BLaER1 (cell line): ENCODE measurements at regions not wholly inside any gene's neighbourhood (a gene's known extent, or its start where the extent isn't known, plus 50 kb on each side); places are given as distances from the start of the nearest gene placed in this dataset.

Experiments
- H3K27ac ChIP-seq: shearing (Covaris generic); formaldehyde crosslinking; 2 replicates; pipeline ENCODE4 v1.8.1; 2022
- H3K27me3 ChIP-seq: shearing (Covaris generic); formaldehyde crosslinking; 2 replicates; pipeline ENCODE4 v1.8.1; 2022
- H3K36me3 ChIP-seq: shearing (Covaris generic); formaldehyde crosslinking; 2 replicates; pipeline ENCODE4 v1.8.1; 2022
- H3K4me1 ChIP-seq: shearing (Covaris generic); formaldehyde crosslinking; 2 replicates; pipeline ENCODE4 v1.8.1; 2022
- H3K4me2 ChIP-seq: shearing (Covaris generic); formaldehyde crosslinking; 2 replicates; pipeline ENCODE4 v1.8.1; 2022
- H3K4me3 ChIP-seq: shearing (Covaris generic); formaldehyde crosslinking; 2 replicates; pipeline ENCODE4 v1.8.1; 2022
- H3K9ac ChIP-seq: shearing (Covaris generic); formaldehyde crosslinking; 2 replicates; pipeline ENCODE4 v1.8.1; 2022
- H3K9me3 ChIP-seq: shearing (Covaris generic); formaldehyde crosslinking; 2 replicates; pipeline ENCODE4 v1.8.1; 2022
- H4K20me1 ChIP-seq: shearing (Covaris generic); formaldehyde crosslinking; 2 replicates; pipeline ENCODE4 v1.8.1; 2022
- Cebpa-rat ChIP-seq: shearing (Covaris generic); IDR thresholded peaks from 2 replicates; pipeline ENCODE4 v1.8.1; 2022

- no peaks in the 10 kb centered on the region for H3K9me3 ChIP-seq
Measured at GRCh38 chrX:15909605-15910004, 55.0 kb upstream of the AP1S2 start.

GRCh38 chrX:15908603-15909290 lies 54.1 kb upstream of the AP1S2 start:
- H3K4me1 ChIP-seq: no peaks in the 10 kb centered on the region
- TF ChIP-seq Cebpa-rat: no peak
- no peaks in the 10 kb centered on the region for H3K9me3 ChIP-seq
- H3K4me2 ChIP-seq: no peak overlapping the region
- no peak overlapping the region for H3K4me3 ChIP-seq
- H3K27ac ChIP-seq: no peak overlapping the region
- no peak overlapping the region for H3K9ac ChIP-seq
- no peaks in the 10 kb centered on the region for H3K36me3 ChIP-seq
- peaks cover 94% of the 10 kb centered on the region for H3K27me3 ChIP-seq
- H4K20me1 ChIP-seq: peaks cover 6% of the 10 kb centered on the region; the same call in 1 of the 2 replicates

More at GRCh38 chrX:15909605-15910004, 55.0 kb upstream of the AP1S2 start:
- H4K20me1 ChIP-seq: peaks cover 6% of the 10 kb centered on the region; the same call in 1 of the 2 replicates
- H3K4me2 ChIP-seq: no peak overlapping the region
- no peaks in the 10 kb centered on the region for H3K36me3 ChIP-seq
- H3K4me1 ChIP-seq: no peaks in the 10 kb centered on the region
- H3K27ac ChIP-seq: no peak overlapping the region
- no peak for TF ChIP-seq Cebpa-rat
- H3K4me3 ChIP-seq: no peak overlapping the region
- H3K27me3 ChIP-seq: peaks cover 94% of the 10 kb centered on the region
- H3K9ac ChIP-seq: no peak overlapping the region

GRCh38 chrX:15906041-15906943 lies 51.7 kb upstream of the AP1S2 start:
- peaks cover 90% of the 10 kb centered on the region for H3K27me3 ChIP-seq
- H3K4me1 ChIP-seq: peaks cover 10% of the 10 kb centered on the region; the same call in 1 of the 2 replicates
- H3K4me3 ChIP-seq: no peak overlapping the region
- H3K4me2 ChIP-seq: no peak overlapping the region
- no peak overlapping the region for H3K9ac ChIP-seq
- TF ChIP-seq Cebpa-rat: no peak
- H4K20me1 ChIP-seq: peaks cover 6% of the 10 kb centered on the region; the same call in 1 of the 2 replicates
- peaks cover 12% of the 10 kb centered on the region for H3K9me3 ChIP-seq
- H3K36me3 ChIP-seq: no peaks in the 10 kb centered on the region
- no peak overlapping the region for H3K27ac ChIP-seq
